Kidney epithelial cell (primary cell): ENCODE measurements at regions not wholly inside any gene's neighbourhood (a gene's known extent, or its start where the extent isn't known, plus 50 kb on each side); places are given as distances from the start of the nearest gene placed in this dataset.

Experiments
- DNase-seq: peaks from one replicate; pipeline ENCODE4 v3.0.0-alpha.2; 2010; ENCODE audit warnings: low read depth
- H3K27me3 ChIP-seq: 2 replicates; pipeline ENCODE4 v1.6.0; 2011; ENCODE audit warnings: low read length; ENCODE audit not compliant: control insufficient read depth, insufficient read depth
- H3K36me3 ChIP-seq: 2 replicates; pipeline ENCODE4 v1.5.1; 2011; ENCODE audit warnings: low read length; ENCODE audit not compliant: control insufficient read depth, insufficient read depth
- H3K4me3 ChIP-seq: 2 replicates; pipeline ENCODE4 v1.5.1; 2011; ENCODE audit warnings: low read depth, mild to moderate bottlenecking, control low read depth, low read length
- CTCF ChIP-seq: IDR thresholded peaks from 2 replicates; pipeline ENCODE4 v1.5.1; 2011; ENCODE audit warnings: mild to moderate bottlenecking, moderate library complexity, low read length, control low read depth, inconsistent platforms; ENCODE audit not compliant: insufficient read depth, poor library complexity, severe bottlenecking

DNA sequence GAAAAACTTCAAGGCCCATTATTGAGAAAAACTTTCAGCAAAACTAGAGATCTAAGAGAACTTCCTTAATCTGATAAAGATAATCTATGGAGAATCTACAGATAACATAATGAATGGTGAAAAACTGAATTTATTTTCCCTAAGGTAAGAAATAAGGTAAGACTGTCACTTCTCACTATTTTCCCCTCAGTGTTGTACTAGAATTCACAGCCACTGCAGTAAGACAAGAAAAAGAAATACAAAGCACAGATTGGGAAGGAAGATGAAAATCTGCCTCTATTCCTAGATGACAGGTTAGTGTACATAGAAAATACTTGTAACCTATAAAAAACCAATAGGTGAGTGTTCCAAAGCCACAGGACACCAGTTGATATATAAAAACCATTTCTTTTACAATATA is 220.7 kb upstream of the SHH start:
- H3K36me3 ChIP-seq, result no peaks in the 10 kb centered on the region
- no peak overlapping the region for H3K4me3 ChIP-seq
- TF ChIP-seq CTCF, result no peak
- DNase-seq, result no peak
- H3K27me3 ChIP-seq, result peaks cover 2% of the 10 kb centered on the region

GRCh38 chr7:156031679-156032478 is 219.6 kb upstream of the SHH start:
- DNase-seq, result no peak
- peaks cover 2% of the 10 kb centered on the region for H3K27me3 ChIP-seq
- TF ChIP-seq CTCF, result no peak
- H3K4me3 ChIP-seq, result no peak overlapping the region
- H3K36me3 ChIP-seq, result no peaks in the 10 kb centered on the region

GRCh38 chr7:156029460-156030007 is 217.3 kb upstream of the SHH start:
- H3K36me3 ChIP-seq, result no peaks in the 10 kb centered on the region
- TF ChIP-seq CTCF, result no peak
- H3K4me3 ChIP-seq, result no peak overlapping the region
- no peak for DNase-seq
- H3K27me3 ChIP-seq, result peaks cover 2% of the 10 kb centered on the region

DNA sequence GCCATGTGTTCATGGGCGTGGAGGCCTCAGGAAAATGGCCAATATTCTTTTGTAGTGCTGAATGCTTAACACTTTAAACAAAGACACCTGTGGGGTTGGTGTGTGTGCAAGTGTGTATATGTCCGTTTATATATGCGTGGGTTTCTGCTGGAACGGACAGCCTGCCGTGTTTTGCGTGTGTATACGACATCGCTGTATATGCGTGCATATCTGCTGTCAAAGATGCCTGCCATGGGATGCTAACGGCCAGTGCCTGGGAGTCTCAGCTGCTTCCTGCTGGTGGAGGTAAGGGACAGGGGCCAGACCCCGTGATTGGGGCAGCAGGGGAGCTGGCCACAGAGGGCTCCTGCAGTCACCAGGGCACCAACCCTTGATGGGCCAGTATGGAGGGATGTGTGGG is 216.3 kb upstream of the SHH start:
- peaks cover 2% of the 10 kb centered on the region for H3K27me3 ChIP-seq
- no peak for DNase-seq
- no peaks in the 10 kb centered on the region for H3K36me3 ChIP-seq
- H3K4me3 ChIP-seq, result no peak overlapping the region
- no peak for TF ChIP-seq CTCF

DNA sequence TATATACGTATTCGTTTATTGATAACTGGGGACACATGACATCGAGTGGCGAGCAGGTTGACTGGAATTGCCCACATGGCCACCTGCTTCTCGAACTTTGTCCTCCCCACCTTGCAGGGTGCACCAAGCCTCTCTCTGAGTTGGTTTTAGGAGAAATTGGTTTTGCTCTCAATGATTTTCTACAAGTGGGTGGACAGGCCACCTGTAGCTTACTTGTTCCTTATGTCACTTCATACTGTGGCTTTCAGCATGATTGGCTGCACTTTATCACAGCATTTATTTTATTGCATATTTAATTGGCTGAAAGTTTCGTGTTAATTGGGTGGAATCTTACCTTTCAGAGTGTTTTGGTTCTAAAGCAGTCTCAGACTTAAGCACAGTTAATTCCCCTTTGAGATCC is 215.6 kb upstream of the SHH start:
- Histone ChIP-seq H3K4me3 (no peak overlapping the region), H3K36me3 (no peaks in the 10 kb centered on the region), H3K27me3 (peaks cover 2% of the 10 kb centered on the region)
- no peak for TF ChIP-seq CTCF
- DNase-seq, result no peak

DNA sequence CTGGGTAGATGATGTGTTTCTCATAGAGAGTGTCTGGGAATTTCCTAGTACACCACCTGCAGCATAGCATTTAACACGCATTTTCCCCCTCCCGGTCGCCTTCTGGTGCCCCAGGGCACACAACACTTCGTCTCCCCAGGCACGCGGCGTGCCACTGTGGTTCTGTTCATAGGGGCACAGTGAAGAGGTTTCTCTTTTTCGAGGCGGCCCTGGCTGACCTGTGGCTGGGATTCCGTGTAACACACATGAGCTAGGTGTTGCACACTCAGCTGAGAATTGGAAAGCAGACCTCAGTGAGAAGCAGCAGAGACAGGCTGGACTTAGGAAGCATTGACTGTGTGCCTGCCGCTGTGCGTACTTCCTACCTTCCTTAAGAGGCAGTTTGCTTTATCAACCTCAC is 214.3 kb upstream of the SHH start:
- TF ChIP-seq CTCF, result no peak
- Histone ChIP-seq H3K36me3 (no peaks in the 10 kb centered on the region), H3K27me3 (peaks cover 2% of the 10 kb centered on the region), H3K4me3 (no peak overlapping the region)
- no peak for DNase-seq
